Gastroesophageal sphincter (tissue), 3 donors: ENCODE measurements at regions not wholly inside any gene's neighbourhood (a gene's known extent, or its start where the extent isn't known, plus 50 kb on each side); places are given as distances from the start of the nearest gene placed in this dataset.

Experiments used
- POLR2A ChIP-seq, 2 donors: fragments of 450-650 bp; IDR thresholded peaks; one replicate each; pipeline ENCODE4 v1.6.1; 2017; ENCODE audit warnings: antibody characterized with exemption in 2 of 2, mild to moderate bottlenecking in 2 of 2, moderate library complexity in 1 of 2
- TF ChIP-seq, protein P1 (sequence below), 4 experiments: fragments of 200-600 bp in 2 of 4; fragments of 450-650 bp in 2 of 4; sonication (generic) in 1 of 4; IDR thresholded peaks; one replicate each; pipeline ENCODE4 v1.5.1; 2017 to 2019; ENCODE audit warnings: antibody characterized with exemption in 4 of 4, mild to moderate bottlenecking in 2 of 4, moderate library complexity in 2 of 4

DNA sequence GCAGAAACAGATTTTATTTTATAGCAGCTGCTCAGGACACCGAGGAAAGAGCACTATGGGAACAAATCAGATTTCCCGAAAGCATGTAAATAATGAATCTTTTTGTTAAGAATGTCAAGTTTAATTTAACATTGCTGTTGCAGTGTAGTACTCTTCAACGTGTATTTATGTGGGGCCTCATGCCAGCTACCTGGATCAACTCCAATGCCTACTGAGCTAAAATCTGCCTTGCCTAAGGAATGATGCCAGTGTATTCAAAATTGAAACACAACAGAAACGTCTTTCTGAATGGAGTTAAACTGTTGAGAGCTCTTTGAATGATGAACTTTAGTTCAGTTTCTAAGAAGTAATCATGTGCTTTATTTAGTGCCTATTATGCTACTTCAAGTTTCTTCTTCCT is 1379.8 kb upstream of the ATXN8OS start:
- TF ChIP-seq, protein P1, sequence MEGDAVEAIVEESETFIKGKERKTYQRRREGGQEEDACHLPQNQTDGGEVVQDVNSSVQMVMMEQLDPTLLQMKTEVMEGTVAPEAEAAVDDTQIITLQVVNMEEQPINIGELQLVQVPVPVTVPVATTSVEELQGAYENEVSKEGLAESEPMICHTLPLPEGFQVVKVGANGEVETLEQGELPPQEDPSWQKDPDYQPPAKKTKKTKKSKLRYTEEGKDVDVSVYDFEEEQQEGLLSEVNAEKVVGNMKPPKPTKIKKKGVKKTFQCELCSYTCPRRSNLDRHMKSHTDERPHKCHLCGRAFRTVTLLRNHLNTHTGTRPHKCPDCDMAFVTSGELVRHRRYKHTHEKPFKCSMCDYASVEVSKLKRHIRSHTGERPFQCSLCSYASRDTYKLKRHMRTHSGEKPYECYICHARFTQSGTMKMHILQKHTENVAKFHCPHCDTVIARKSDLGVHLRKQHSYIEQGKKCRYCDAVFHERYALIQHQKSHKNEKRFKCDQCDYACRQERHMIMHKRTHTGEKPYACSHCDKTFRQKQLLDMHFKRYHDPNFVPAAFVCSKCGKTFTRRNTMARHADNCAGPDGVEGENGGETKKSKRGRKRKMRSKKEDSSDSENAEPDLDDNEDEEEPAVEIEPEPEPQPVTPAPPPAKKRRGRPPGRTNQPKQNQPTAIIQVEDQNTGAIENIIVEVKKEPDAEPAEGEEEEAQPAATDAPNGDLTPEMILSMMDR (IDR thresholded peaks at IDR 0.05): no peak
- TF ChIP-seq POLR2A (IDR thresholded peaks at IDR 0.05): no peak
